Natural killer cell (primary cell): ENCODE measurements at regions not wholly inside any gene's neighbourhood (a gene's known extent, or its start where the extent isn't known, plus 50 kb on each side); places are given as distances from the start of the nearest gene placed in this dataset.

Source experiments
- ATAC-seq, 3 donors: fragments of 150-1000 bp in 2 of 3; fragments of 200-7000 bp in 1 of 3; cut with Tn5 transposase; 1 replicate in 1 of 3; 2 replicates in 2 of 3; pipeline ENCODE4 v1.10.0; 2021; ENCODE audit warnings: mild to moderate bottlenecking in 2 of 3, moderate library complexity in 2 of 3
- DNase-seq, 2 donors: peaks; one replicate each; pipeline versions ENCODE4 v3.0.0 to v3.0.0-alpha.2; 2013 to 2021; ENCODE audit warnings: mixed read lengths in 1 of 2
- H3K27ac ChIP-seq: one replicate; pipeline ENCODE4 v1.5.1; 2013; ENCODE audit warnings: mild to moderate bottlenecking, low read length
- H3K27me3 ChIP-seq: one replicate; pipeline ENCODE4 v1.6.1; 2013; ENCODE audit warnings: low read length; ENCODE audit not compliant: control insufficient read depth, insufficient read depth
- H3K36me3 ChIP-seq: one replicate; pipeline ENCODE4 v1.6.1; 2013; ENCODE audit warnings: low read length; ENCODE audit not compliant: control insufficient read depth, insufficient read depth
- H3K4me1 ChIP-seq: one replicate; pipeline ENCODE4 v1.6.1; 2013; ENCODE audit warnings: low read length; ENCODE audit not compliant: control insufficient read depth, insufficient read depth
- H3K4me3 ChIP-seq: one replicate; pipeline ENCODE4 v1.5.1; 2013; ENCODE audit warnings: low read length
- H3K9me3 ChIP-seq: one replicate; pipeline ENCODE4 v1.6.1; 2013; ENCODE audit warnings: low read length; ENCODE audit not compliant: control insufficient read depth, insufficient read depth
- H3K27ac Mint-ChIP-seq, 2 donors: one replicate each; pipeline ENCODE4 v1.8.0; 2022; ENCODE audit warnings: mild to moderate bottlenecking in 2 of 2, mixed read lengths in 2 of 2, moderate library complexity in 1 of 2
- H3K27me3 Mint-ChIP-seq, 2 donors: one replicate each; pipeline ENCODE4 v1.8.0; 2022; ENCODE audit warnings: low read depth in 2 of 2, mixed read lengths in 2 of 2
- H3K36me3 Mint-ChIP-seq: one replicate; pipeline ENCODE4 v1.8.0; 2022; ENCODE audit warnings: mixed read lengths
- H3K4me1 Mint-ChIP-seq, 2 donors: one replicate each; pipeline ENCODE4 v1.8.0; 2022; ENCODE audit warnings: mixed read lengths in 2 of 2
- H3K4me3 Mint-ChIP-seq: one replicate; pipeline ENCODE4 v1.8.0; 2022; ENCODE audit warnings: mild to moderate bottlenecking, moderate library complexity, mixed read lengths
- H3K9me3 Mint-ChIP-seq, 2 donors: one replicate each; pipeline ENCODE4 v1.8.0; 2022; ENCODE audit warnings: mixed read lengths in 2 of 2
- WGBS: methylation state at CpG from one replicate; pipeline ENCODE4 v1.1.7; 2013; ENCODE audit warnings: missing lambda C conversion rate; ENCODE audit not compliant: insufficient coverage; 5-methylcytosine and 5-hydroxymethylcytosine counted together
- intact Hi-C: fragments of 100-400 bp; cut with micrococcal nuclease; formaldehyde crosslinking; loops from one replicate; pipeline ENCODE4 v1.14.2; 2022
- TF ChIP-seq, protein P1 (sequence below): fragments of 200-600 bp; IDR thresholded peaks from one replicate; pipeline ENCODE4 v1.8.0; 2022; ENCODE audit warnings: antibody characterized with exemption

GRCh38 chrX:13149702-13150350, 105.4 kb upstream of the FAM9C start:
- Histone ChIP-seq H3K27ac (no peak overlapping the region), H3K27me3 (no peaks in the 10 kb centered on the region), H3K4me3 (no peak overlapping the region), H3K9me3 (peaks cover 3% of the 10 kb centered on the region), H3K36me3 (no peaks in the 10 kb centered on the region), H3K4me1 (peaks cover 10% of the 10 kb centered on the region)
- TF ChIP-seq, protein P1, sequence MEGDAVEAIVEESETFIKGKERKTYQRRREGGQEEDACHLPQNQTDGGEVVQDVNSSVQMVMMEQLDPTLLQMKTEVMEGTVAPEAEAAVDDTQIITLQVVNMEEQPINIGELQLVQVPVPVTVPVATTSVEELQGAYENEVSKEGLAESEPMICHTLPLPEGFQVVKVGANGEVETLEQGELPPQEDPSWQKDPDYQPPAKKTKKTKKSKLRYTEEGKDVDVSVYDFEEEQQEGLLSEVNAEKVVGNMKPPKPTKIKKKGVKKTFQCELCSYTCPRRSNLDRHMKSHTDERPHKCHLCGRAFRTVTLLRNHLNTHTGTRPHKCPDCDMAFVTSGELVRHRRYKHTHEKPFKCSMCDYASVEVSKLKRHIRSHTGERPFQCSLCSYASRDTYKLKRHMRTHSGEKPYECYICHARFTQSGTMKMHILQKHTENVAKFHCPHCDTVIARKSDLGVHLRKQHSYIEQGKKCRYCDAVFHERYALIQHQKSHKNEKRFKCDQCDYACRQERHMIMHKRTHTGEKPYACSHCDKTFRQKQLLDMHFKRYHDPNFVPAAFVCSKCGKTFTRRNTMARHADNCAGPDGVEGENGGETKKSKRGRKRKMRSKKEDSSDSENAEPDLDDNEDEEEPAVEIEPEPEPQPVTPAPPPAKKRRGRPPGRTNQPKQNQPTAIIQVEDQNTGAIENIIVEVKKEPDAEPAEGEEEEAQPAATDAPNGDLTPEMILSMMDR, result no peak
- ATAC-seq (no peak), DNase-seq (no peak)
- Mint-ChIP-seq H3K4me3 (no peak overlapping the region), H3K36me3 (peaks cover 10% of the 10 kb centered on the region), H3K27me3 (peaks cover 0 to 9% of the 10 kb centered on the region in 2 donors), H3K27ac (no peak overlapping the region), H3K4me1 (peaks cover 8 to 10% of the 10 kb centered on the region in 2 donors), H3K9me3 (peaks cover 0 to 6% of the 10 kb centered on the region in 2 donors)
- 67% methylated on average over 3 of the region's 5 CpGs for WGBS
- intact Hi-C loops, result no loop called here

- no peak overlapping the region for H3K27ac Mint-ChIP-seq
- DNase-seq (no peak), ATAC-seq (no peak)
- intact Hi-C loops, result no loop called here
- peaks cover 0 to 9% of the 10 kb centered on the region in 2 donors for H3K27me3 Mint-ChIP-seq
- peaks cover 10% of the 10 kb centered on the region for H3K36me3 Mint-ChIP-seq
- peaks cover 0 to 3% of the 10 kb centered on the region in 2 donors for H3K9me3 Mint-ChIP-seq
- TF ChIP-seq, protein P1, result no peak
- no peak overlapping the region for H3K4me3 Mint-ChIP-seq
- peaks cover 3% of the 10 kb centered on the region for H3K9me3 ChIP-seq
- peaks cover 13 to 16% of the 10 kb centered on the region in 2 donors for H3K4me1 Mint-ChIP-seq
- no peak overlapping the region for H3K27ac ChIP-seq
- no peaks in the 10 kb centered on the region for H3K36me3 ChIP-seq
- no peak overlapping the region for H3K4me3 ChIP-seq
- peaks cover 18% of the 10 kb centered on the region for H3K4me1 ChIP-seq
- no peaks in the 10 kb centered on the region for H3K27me3 ChIP-seq
Observed at GRCh38 chrX:13147733-13148132, 103.3 kb upstream of the FAM9C start.

DNA sequence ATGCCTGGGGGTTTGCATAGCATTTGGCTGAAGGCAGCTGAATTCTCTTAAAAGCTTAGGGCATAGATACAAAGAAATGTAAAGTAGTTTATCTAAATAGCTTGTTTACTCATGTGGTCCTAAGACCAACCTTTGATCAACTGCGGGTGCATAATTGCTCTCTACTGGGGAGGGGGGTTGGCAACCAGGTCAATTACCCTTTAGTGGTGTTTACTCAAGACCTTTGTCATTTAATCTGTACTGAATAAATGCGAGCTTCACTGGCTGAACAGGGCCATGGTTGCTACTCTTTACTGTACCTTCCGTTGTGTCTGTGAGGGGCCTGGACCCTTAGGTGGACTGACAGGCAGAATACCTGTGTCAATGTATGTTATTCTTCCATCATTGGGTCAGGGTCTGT, 102.7 kb upstream of the FAM9C start:
- H3K27ac Mint-ChIP-seq, result no peak overlapping the region
- intact Hi-C loops, result no loop called here
- no peak for DNase-seq
- Histone ChIP-seq H3K36me3 (no peaks in the 10 kb centered on the region), H3K4me1 (peaks cover 14% of the 10 kb centered on the region), H3K4me3 (no peak overlapping the region), H3K27ac (no peak overlapping the region), H3K9me3 (no peaks in the 10 kb centered on the region), H3K27me3 (no peaks in the 10 kb centered on the region)
- peaks cover 0 to 9% of the 10 kb centered on the region in 2 donors for H3K27me3 Mint-ChIP-seq
- TF ChIP-seq, protein P1, result no peak
- H3K36me3 Mint-ChIP-seq, result peaks cover 10% of the 10 kb centered on the region
- H3K4me3 Mint-ChIP-seq, result no peak overlapping the region
- WGBS, result 100% methylated on average over 3 of the region's 3 CpGs
- no peak for ATAC-seq
- peaks cover 15 to 17% of the 10 kb centered on the region in 2 donors for H3K4me1 Mint-ChIP-seq
- H3K9me3 Mint-ChIP-seq, result peaks cover 0 to 3% of the 10 kb centered on the region in 2 donors
